ENCODE measurements at regions not wholly inside any gene's neighbourhood (a gene's known extent, or its start where the extent isn't known, plus 50 kb on each side); places are given as distances from the start of the nearest gene placed in this dataset.

DNA sequence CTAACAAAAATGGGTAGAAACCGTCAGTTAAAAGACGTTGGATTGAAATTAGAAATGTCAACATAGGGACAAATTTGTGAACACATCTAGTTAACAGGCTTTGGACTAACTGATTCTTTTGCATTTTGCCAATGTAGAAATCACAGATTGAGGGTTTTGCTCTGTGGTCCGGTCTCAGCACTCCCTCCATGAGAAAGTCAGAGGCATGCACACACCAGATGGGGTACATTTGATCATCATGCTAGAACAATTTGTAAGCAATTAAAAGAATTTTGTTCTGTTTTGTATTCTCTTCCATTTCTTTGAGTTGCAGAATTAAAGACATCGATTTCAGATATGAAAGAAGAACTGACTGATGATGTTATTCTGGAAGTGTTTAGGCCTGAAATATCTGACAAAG lies 179.1 kb upstream of the CCDC68 start:
- H3K4me1 Mint-ChIP-seq, result no peaks in the 10 kb centered on the region
- H3K4me3 Mint-ChIP-seq, result no peak overlapping the region
- peaks cover 5% of the 10 kb centered on the region for H3K27me3 Mint-ChIP-seq
- no peak for ATAC-seq
- no peak overlapping the region for H3K27ac Mint-ChIP-seq
- H3K9me3 ChIP-seq (ENCODE audit: control insufficient read depth, low read length, poor library complexity, severe bottlenecking), result no peaks in the 10 kb centered on the region
- DNase-seq, result no peak
- no peaks in the 10 kb centered on the region for H3K36me3 Mint-ChIP-seq (ENCODE audit: low read depth)

DNA sequence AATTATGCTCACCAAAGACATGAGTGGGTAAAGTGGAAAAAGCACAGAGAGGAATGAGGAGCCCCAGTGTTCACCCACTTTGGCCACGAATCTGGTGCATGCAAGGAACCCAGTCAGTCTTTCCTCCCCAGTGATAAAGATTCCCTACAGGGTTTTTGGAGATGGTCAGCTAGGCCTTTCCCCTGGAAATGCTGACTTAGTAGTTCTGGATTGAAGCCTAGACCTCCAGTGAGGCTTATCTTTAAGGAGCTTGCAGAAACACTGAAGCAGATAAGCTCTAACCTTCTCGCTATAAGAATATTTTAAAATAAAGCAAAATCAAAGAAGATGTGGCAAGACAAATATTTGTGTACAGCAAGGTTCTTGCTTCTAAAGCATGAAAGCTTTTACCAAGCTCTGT lies 178.3 kb upstream of the CCDC68 start:
- no peak for ATAC-seq
- Mint-ChIP-seq H3K4me1 (no peaks in the 10 kb centered on the region), H3K36me3 (ENCODE audit: low read depth) (no peaks in the 10 kb centered on the region), H3K27ac (no peak overlapping the region), H3K4me3 (no peak overlapping the region), H3K27me3 (peaks cover 5% of the 10 kb centered on the region)
- no peak for DNase-seq
- no peaks in the 10 kb centered on the region for H3K9me3 ChIP-seq (ENCODE audit: control insufficient read depth, low read length, poor library complexity, severe bottlenecking)

DNA sequence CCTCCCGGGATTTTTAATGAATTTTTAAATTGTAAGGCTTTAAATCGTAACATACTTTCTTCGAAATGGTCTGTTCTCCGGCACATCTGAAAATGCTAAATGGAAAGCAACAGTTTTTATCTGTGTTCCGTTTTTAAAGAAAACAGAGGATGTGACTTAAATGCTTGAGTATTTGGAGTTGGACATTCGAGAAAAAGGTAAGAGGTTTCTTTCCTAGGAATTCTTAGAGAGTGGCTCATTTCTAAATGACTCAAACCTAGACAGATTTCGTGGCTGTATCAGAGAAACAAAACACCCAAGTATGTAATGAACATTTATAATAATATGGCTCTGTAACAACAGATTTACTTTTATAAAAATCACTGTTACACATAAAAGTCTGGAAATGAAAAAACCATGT lies 177.6 kb upstream of the CCDC68 start:
- Mint-ChIP-seq H3K27me3 (peaks cover 5% of the 10 kb centered on the region), H3K4me3 (no peak overlapping the region), H3K27ac (no peak overlapping the region), H3K36me3 (ENCODE audit: low read depth) (no peaks in the 10 kb centered on the region), H3K4me1 (no peaks in the 10 kb centered on the region)
- no peaks in the 10 kb centered on the region for H3K9me3 ChIP-seq (ENCODE audit: control insufficient read depth, low read length, poor library complexity, severe bottlenecking)
- ATAC-seq (no peak), DNase-seq (no peak)

DNA sequence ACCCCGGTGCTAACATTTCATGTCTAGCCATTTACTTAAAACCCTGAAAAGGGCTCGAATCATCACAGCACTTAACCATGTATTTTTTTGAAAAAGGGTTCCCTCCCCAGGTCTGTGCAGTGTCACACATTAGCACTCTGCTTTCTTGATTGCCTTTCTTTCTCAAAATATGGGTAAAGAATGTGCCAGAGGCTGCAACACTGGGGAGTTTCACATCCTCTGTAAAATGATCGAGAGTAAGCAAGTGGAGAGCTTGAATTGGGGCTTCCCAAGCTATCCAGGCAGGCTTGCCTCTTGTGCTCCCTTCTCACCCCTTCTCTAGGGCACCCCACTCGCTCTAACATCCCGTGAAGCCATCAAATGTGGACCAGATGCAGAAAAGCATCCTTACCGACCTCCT lies 177.0 kb upstream of the CCDC68 start:
- Mint-ChIP-seq H3K4me1 (no peaks in the 10 kb centered on the region), H3K36me3 (ENCODE audit: low read depth) (no peaks in the 10 kb centered on the region), H3K27ac (no peak overlapping the region), H3K4me3 (no peak overlapping the region), H3K27me3 (peaks cover 5% of the 10 kb centered on the region)
- ATAC-seq (no peak), DNase-seq (no peak)
- no peaks in the 10 kb centered on the region for H3K9me3 ChIP-seq (ENCODE audit: control insufficient read depth, low read length, poor library complexity, severe bottlenecking)

DNA sequence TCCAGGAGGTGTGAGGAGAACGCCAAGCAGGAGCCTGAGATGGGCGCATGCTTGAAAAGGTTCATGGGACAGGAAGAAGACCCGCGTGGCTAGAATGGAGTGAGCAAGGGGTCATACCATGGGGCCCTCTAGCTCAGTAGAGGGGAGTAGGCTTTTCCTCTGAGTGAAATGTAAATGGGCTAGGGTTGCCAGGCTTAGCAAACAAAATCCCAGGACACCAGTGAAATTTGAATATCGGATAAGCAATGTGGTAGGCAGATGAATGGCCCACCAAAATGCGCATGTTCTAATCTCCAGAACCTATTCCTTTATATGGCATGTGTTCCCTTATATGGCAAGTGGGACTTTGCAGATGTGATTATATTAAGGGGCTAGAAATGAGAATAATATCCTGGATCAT lies 174.1 kb upstream of the CCDC68 start:
- Mint-ChIP-seq H3K27ac (no peak overlapping the region), H3K27me3 (peaks cover 5% of the 10 kb centered on the region), H3K4me3 (no peak overlapping the region), H3K36me3 (ENCODE audit: low read depth) (no peaks in the 10 kb centered on the region), H3K4me1 (no peaks in the 10 kb centered on the region)
- no peak for ATAC-seq
- DNase-seq, result no peak
- no peaks in the 10 kb centered on the region for H3K9me3 ChIP-seq (ENCODE audit: control insufficient read depth, low read length, poor library complexity, severe bottlenecking)

DNA sequence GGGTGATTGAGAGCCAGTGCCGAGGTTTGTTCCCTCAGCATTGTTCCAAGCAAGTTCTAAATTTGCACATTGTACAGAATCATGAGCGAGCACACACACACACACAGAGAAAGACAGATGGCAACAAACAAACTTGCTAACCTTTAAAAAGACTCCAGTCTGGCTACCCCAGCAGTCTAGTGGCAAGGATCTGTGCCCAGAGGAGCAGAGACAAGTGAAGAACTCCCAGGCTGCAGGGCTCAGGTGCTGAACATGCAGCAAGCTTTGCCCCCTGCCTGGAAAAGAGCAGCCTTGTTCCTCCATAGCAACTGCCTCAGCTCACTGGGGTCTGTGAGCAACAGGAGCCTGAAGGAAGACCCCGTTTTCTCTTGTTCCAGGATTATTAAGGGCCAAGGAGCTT lies 169.2 kb upstream of the CCDC68 start:
- DNase-seq, result no peak
- H3K36me3 Mint-ChIP-seq (ENCODE audit: low read depth), result no peaks in the 10 kb centered on the region
- H3K27ac Mint-ChIP-seq, result no peak overlapping the region
- H3K4me3 Mint-ChIP-seq, result no peak overlapping the region
- H3K27me3 Mint-ChIP-seq, result no peaks in the 10 kb centered on the region
- no peaks in the 10 kb centered on the region for H3K9me3 ChIP-seq (ENCODE audit: control insufficient read depth, low read length, poor library complexity, severe bottlenecking)
- no peaks in the 10 kb centered on the region for H3K4me1 Mint-ChIP-seq
- no peak for ATAC-seq

DNA sequence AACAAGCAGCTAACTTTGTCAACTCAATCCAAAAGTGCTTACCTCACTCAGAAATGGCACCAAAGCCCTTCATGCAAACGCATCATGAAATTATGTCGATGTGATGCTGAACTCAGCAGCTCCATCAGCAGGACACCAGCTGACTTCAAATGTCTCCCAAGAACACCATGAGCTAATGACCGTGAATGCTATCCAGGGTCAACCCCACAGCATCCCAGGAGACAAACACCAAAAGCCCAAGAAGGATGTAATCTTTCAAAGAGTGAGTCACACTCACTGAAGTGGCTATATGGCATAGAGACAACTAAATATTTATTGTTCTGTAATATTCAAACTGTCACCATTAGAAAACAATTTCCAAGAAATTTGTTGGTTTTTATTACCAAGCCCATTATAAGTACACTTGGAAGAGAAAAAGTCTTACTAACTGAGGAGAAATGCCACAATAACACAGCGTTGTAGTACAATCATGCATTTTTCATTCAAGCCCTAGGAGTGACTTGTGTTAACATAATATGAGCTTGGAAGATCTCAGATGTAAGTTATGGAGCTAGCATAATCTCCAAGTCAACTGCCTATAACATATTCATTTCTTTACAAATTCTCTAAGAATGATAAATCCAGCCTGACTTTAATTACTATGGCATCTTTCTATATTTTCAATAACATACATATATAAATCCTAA lies 165.0 kb upstream of the CCDC68 start:
- H3K27me3 Mint-ChIP-seq, result no peaks in the 10 kb centered on the region

DNA sequence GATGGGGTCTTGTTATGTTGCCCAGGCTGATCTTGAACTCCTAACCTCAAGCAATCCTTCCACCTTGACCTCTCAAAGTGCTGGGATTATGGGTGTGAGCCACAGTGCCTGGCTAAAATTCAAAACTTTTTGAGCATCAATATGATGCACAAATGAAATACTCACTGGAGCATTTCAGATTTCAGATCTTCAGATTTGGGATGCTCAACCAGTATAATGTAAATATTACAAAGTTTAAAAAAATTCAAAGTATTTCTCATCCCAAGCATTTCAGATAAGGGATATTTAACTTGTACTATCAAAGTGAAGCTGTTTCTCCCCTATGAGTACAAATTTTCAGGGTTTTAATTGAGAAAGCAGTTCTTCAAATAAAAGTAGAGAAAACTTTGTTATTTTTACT lies 164.1 kb upstream of the CCDC68 start:
- H3K9me3 ChIP-seq (ENCODE audit: control insufficient read depth, low read length, poor library complexity, severe bottlenecking), result no peaks in the 10 kb centered on the region
- ATAC-seq (no peak), DNase-seq (no peak)
- Mint-ChIP-seq H3K27me3 (no peaks in the 10 kb centered on the region), H3K36me3 (ENCODE audit: low read depth) (no peaks in the 10 kb centered on the region), H3K27ac (no peak overlapping the region), H3K4me3 (no peak overlapping the region), H3K4me1 (no peaks in the 10 kb centered on the region)

More for the DNA sequence above, 165.0 kb upstream of the CCDC68 start:
- Mint-ChIP-seq H3K4me1 (no peaks in the 10 kb centered on the region), H3K36me3 (ENCODE audit: low read depth) (no peaks in the 10 kb centered on the region), H3K27ac (no peak overlapping the region), H3K4me3 (no peak overlapping the region)
- DNase-seq (no peak), ATAC-seq (no peak)
- no peaks in the 10 kb centered on the region for H3K9me3 ChIP-seq (ENCODE audit: control insufficient read depth, low read length, poor library complexity, severe bottlenecking)

DNA sequence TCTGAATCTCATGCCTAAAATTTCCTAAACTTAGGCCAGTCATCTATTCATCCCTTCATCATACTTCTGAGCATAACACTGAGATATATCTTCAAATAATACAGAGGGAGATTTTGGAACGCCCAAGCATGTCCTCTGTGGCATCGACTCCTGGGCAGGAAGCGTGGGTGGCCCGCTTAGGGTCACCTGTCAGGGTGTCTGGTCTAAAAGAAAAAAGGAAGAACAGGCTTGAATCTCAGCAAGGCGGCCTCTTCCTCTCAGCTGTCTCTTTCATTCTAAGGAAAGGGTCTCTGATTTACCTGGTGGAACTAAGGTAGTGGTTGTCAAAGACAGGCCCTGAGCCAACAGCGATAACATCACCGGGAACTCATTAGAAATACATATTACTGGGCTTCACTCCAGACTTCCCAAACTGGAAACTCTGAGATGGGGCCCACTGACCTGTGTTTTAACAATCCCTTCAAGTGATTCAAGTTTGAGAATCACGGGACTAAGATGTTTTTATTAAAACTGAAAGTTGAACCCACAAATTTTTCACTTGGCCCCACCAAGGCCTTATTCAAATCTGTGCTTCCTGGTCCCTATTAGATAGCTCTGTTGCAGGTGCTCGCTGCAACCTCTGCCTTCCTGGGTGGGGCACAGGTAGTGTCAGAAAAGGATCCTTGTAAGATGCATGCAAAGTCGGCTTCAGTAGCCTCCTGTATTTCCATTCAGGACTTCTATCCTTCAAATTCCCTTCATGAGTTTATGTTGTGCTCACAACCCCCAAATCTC lies 162.3 kb upstream of the CCDC68 start:
- H3K9me3 ChIP-seq (ENCODE audit: control insufficient read depth, low read length, poor library complexity, severe bottlenecking), result no peaks in the 10 kb centered on the region
- DNase-seq, result no peak
- Mint-ChIP-seq H3K27me3 (no peaks in the 10 kb centered on the region), H3K27ac (no peak overlapping the region), H3K4me1 (no peaks in the 10 kb centered on the region), H3K4me3 (no peak overlapping the region), H3K36me3 (ENCODE audit: low read depth) (no peaks in the 10 kb centered on the region)
- ATAC-seq, result no peak

DNA sequence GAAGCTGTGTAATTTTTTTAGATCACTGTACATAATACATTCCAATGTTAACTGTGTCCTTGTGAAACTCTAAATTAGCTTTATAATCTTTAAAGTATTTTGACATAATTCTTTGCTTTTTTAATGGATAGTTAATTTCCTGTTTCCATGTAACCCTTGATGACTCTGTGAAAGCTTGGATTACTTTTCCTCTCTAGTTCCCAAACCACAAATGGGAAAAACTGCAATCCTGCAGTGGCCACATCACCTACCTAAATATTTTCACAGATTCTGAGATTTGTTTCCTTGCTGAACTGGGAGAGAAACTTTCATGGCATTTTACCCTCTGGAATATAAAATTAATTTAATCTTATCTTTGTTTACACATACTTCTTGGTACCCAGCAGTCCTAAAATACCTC lies 161.6 kb upstream of the CCDC68 start:
- no peak overlapping the region for H3K4me3 Mint-ChIP-seq
- DNase-seq (no peak), ATAC-seq (no peak)
- H3K4me1 Mint-ChIP-seq, result no peaks in the 10 kb centered on the region
- H3K27me3 Mint-ChIP-seq, result no peaks in the 10 kb centered on the region
- H3K27ac Mint-ChIP-seq, result no peak overlapping the region
- H3K36me3 Mint-ChIP-seq (ENCODE audit: low read depth), result no peaks in the 10 kb centered on the region
- H3K9me3 ChIP-seq (ENCODE audit: control insufficient read depth, low read length, poor library complexity, severe bottlenecking), result no peaks in the 10 kb centered on the region

DNA sequence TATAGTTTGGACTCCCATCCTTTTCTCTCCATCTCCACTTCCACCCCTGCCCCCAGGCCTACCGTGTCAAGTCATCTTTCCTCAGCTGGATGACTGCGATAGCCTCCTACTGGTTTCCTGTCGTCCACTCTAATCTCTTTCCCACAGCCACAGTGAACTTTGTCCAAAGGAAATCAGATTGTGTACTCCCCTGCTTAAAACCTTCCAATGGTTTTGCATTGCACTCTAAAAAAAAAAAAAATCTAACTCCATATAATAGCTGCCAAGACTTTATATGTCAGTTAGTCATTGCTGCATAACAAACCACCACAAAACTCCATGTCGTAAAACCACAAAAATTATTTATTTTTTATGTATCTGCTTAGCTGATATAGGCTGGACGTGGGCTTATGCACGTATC lies 160.2 kb upstream of the CCDC68 start:
- Mint-ChIP-seq H3K27ac (no peak overlapping the region), H3K36me3 (ENCODE audit: low read depth) (no peaks in the 10 kb centered on the region), H3K4me3 (no peak overlapping the region), H3K4me1 (no peaks in the 10 kb centered on the region), H3K27me3 (no peaks in the 10 kb centered on the region)
- peaks cover 3% of the 10 kb centered on the region for H3K9me3 ChIP-seq (ENCODE audit: control insufficient read depth, low read length, poor library complexity, severe bottlenecking)
- DNase-seq (no peak), ATAC-seq (no peak)

DNA sequence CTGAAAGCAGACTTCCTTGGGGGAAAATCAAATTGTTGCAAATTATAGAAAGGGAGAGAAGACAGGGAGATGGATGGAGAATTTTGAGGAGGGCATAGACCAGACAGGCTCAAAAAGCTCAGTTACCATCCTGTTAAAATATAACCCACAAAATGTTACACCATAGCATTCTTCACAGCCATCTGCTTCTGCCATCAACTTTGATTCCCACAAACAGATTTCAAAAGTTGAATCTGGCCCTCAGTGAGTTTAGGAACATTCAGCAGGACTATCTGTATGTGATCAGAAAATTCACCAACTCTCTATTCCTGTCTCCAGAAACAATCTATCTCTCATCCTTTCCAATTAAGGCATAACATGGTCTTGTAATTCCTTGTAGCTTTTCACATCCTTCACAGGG lies 159.8 kb upstream of the CCDC68 start:
- Mint-ChIP-seq H3K4me1 (no peaks in the 10 kb centered on the region), H3K36me3 (ENCODE audit: low read depth) (no peaks in the 10 kb centered on the region)

DNA sequence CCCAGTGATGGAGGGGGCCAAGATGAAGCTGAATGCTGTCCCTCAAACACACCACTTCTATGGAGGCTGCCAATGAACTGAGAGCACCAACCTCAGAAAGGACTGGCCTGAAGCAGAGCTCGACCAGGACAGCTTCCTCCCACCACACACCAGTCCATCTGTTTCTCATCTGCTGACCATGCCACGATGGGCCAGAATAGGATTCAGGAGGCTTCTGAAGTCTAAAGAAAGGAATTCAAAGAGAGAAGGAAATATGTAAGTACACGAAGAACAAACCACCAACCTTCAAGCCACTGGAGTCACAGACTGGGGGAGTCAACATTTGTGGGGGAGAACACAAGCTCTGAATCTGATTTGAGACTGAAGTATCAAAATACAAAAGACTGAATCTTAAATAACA lies 157.6 kb upstream of the CCDC68 start:
- H3K4me3 Mint-ChIP-seq, result no peak overlapping the region
- H3K27me3 Mint-ChIP-seq, result no peaks in the 10 kb centered on the region
- DNase-seq, result no peak
- H3K36me3 Mint-ChIP-seq (ENCODE audit: low read depth), result no peaks in the 10 kb centered on the region
- ATAC-seq, result no peak
- no peak overlapping the region for H3K27ac Mint-ChIP-seq
- no peaks in the 10 kb centered on the region for H3K4me1 Mint-ChIP-seq
- H3K9me3 ChIP-seq (ENCODE audit: control insufficient read depth, low read length, poor library complexity, severe bottlenecking), result peaks cover 5% of the 10 kb centered on the region

More for the DNA sequence above, 159.8 kb upstream of the CCDC68 start:
- ATAC-seq, result no peak
- H3K27ac Mint-ChIP-seq, result no peak overlapping the region
- no peaks in the 10 kb centered on the region for H3K27me3 Mint-ChIP-seq
- no peak for DNase-seq
- H3K4me3 Mint-ChIP-seq, result no peak overlapping the region
- peaks cover 3% of the 10 kb centered on the region for H3K9me3 ChIP-seq (ENCODE audit: control insufficient read depth, low read length, poor library complexity, severe bottlenecking)

DNA sequence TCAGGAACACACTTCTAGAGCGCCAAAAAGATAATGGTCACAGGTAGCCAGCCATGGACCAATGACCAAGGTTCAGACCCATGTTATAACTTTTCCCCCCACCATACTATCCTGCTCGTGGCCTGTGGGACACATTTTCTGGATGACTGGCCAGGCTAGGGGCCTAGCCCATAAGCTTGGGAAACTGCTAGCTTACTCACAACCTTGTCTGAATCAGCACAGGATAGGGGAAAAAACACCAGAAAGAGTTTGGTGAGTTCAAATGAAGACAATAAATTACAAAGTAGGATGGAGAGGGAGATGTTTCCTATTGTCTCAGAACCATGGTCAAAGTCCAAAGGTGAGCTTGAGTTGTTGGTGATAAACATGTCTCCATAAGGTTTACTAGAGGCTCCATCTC lies 156.3 kb upstream of the CCDC68 start:
- H3K27ac Mint-ChIP-seq, result no peak overlapping the region
- DNase-seq, result no peak
- no peaks in the 10 kb centered on the region for H3K27me3 Mint-ChIP-seq
- H3K9me3 ChIP-seq (ENCODE audit: control insufficient read depth, low read length, poor library complexity, severe bottlenecking), result peaks cover 5% of the 10 kb centered on the region
- H3K4me1 Mint-ChIP-seq, result no peaks in the 10 kb centered on the region
- H3K4me3 Mint-ChIP-seq, result no peak overlapping the region
- no peak for ATAC-seq
- no peaks in the 10 kb centered on the region for H3K36me3 Mint-ChIP-seq (ENCODE audit: low read depth)

Measured in T-helper 17 cell (primary cell).